MG63 (cell line): ENCODE measurements at regions not wholly inside any gene's neighbourhood (a gene's known extent, or its start where the extent isn't known, plus 50 kb on each side); places are given as distances from the start of the nearest gene placed in this dataset.
"Not testable (repeated sequence)": the region's sequence is repeated elsewhere in the genome, so short reads cannot be mapped to it uniquely, and the experiment has no call there.

ENCODE experiments used
- DNase-seq: peaks from one replicate; pipeline ENCODE4 v3.0.0-alpha.2; 2020
- H3K27me3 ChIP-seq: fragments of 250-450 bp; sonication (Bioruptor Pico); 2 replicates; pipeline ENCODE4 v1.5.1; 2020; ENCODE audit warnings: mild to moderate bottlenecking, moderate library complexity
- H3K36me3 ChIP-seq: fragments of 250-450 bp; sonication (Bioruptor Pico); 2 replicates; pipeline ENCODE4 v1.5.1; 2020; ENCODE audit warnings: mild to moderate bottlenecking, moderate library complexity
- H3K4me3 ChIP-seq: fragments of 250-450 bp; sonication (Bioruptor Pico); 2 replicates; pipeline ENCODE4 v1.5.1; 2020; ENCODE audit warnings: mild to moderate bottlenecking, moderate library complexity
- H3K9me3 ChIP-seq: fragments of 250-450 bp; sonication (Bioruptor Pico); 2 replicates; pipeline ENCODE4 v1.5.1; 2020; ENCODE audit warnings: mild to moderate bottlenecking, moderate library complexity

- no peaks in the 10 kb centered on the region for H3K9me3 ChIP-seq
- no peaks in the 10 kb centered on the region for H3K27me3 ChIP-seq
- no peak overlapping the region for H3K4me3 ChIP-seq
- no peak for DNase-seq
- no peaks in the 10 kb centered on the region for H3K36me3 ChIP-seq
Measured at GRCh38 chr3:191628571-191628970, 167.6 kb downstream of the PYDC2 start.

DNA sequence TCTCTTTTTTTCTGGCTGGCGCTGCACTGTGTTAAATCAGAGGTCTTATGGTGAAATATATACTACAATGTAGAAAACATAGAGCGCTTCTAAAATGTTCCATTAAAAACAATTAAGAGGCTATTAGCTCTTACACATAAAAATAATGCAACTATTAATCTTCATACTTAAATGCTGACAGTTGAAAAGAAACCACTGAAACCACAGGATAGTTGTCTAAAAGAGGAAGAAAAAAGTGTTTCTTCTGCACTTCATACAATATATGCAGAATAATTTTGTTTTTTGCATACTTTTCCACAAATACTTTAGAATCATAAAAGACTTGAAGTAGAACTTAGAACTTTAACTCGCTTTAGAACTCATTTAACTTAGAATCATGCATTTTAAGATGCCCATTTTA, 170.5 kb downstream of the PYDC2 start:
- Histone ChIP-seq H3K27me3 (no peaks in the 10 kb centered on the region), H3K4me3 (no peak overlapping the region), H3K9me3 (no peaks in the 10 kb centered on the region), H3K36me3 (no peaks in the 10 kb centered on the region)
- DNase-seq = no peak

DNA sequence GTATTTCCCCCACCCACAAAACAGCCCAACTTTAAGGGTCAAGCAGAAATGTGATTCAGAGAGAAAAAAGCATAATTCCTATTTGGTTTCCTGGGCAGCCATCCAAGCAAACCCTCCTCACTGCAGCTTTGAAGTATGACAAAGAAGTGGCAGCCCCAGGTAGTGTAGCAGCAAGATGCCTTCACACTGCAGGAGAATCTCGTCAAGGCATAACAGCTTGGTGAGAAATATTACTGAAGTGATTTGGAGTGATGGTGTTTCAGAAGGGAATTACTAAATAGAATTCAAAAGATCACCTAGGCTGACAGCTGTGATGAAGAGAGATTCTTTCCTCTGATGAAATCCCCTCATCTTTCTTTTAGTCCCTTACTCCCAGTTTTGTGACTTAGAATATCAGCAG, 173.9 kb downstream of the PYDC2 start:
- no peaks in the 10 kb centered on the region for H3K27me3 ChIP-seq
- H3K9me3 ChIP-seq = no peaks in the 10 kb centered on the region
- no peak for DNase-seq
- H3K4me3 ChIP-seq = no peak overlapping the region
- H3K36me3 ChIP-seq = no peaks in the 10 kb centered on the region

DNA sequence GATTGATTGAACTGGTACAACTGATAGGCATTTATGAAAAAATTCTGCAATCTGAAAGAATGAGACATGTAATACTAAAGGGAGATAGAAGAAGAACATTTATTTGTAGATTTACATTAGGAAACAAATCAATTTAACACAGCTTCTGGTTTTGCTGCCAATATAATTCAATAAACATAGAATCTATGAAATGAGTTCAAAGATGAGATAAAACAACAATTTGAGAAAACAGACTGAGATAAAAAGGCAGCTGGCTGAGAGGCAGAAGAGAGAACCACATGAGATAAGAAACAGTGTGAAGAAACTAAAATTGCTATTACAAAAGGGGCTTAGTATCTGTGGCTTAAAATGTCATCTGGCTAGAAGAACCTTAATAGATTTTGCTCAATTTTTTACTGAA, 176.6 kb downstream of the PYDC2 start:
- Histone ChIP-seq H3K4me3 (no peak overlapping the region), H3K27me3 (no peaks in the 10 kb centered on the region)
- no peak for DNase-seq

DNA sequence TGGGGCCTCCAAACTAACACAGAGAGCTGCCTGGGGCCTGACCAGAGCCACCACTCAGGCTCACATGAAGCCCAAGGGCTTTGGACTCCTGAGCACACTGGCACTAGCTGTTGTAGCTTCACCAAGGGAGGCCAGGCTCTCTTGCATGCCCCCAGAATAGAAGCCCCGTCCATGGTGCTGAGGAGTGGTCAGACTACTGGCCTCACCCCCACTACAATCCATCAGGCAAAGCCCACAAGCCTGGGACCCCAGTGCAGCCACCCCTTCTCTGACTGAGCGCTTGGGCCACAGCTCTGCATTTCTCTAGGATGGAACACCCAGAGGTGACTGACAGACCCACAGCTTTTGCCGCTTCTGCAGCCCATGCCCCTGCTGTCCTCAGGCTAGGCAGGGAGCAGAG, 180.8 kb downstream of the PYDC2 start:
- H3K4me3 ChIP-seq = no peak overlapping the region
- H3K36me3 ChIP-seq = no peaks in the 10 kb centered on the region
- no peaks in the 10 kb centered on the region for H3K27me3 ChIP-seq
- no peak for DNase-seq
- H3K9me3 ChIP-seq = no peaks in the 10 kb centered on the region

More for the DNA sequence above, 176.6 kb downstream of the PYDC2 start:
- H3K36me3 ChIP-seq = no peaks in the 10 kb centered on the region
- no peaks in the 10 kb centered on the region for H3K9me3 ChIP-seq

- H3K9me3 ChIP-seq = no peaks in the 10 kb centered on the region
- no peak overlapping the region for H3K4me3 ChIP-seq
- no peaks in the 10 kb centered on the region for H3K27me3 ChIP-seq
- no peak for DNase-seq
- no peaks in the 10 kb centered on the region for H3K36me3 ChIP-seq
Measured at GRCh38 chr3:191644291-191644690, 183.3 kb downstream of the PYDC2 start.

GRCh38 chr3:191646242-191646641, 185.3 kb downstream of the PYDC2 start:
- Histone ChIP-seq H3K36me3 (no peaks in the 10 kb centered on the region), H3K27me3 (no peaks in the 10 kb centered on the region), H3K9me3 (no peaks in the 10 kb centered on the region; the same call in 1 of the 2 replicates), H3K4me3 (no peak overlapping the region)
- no peak for DNase-seq

- Histone ChIP-seq H3K36me3 (no peaks in the 10 kb centered on the region), H3K9me3 (no peaks in the 10 kb centered on the region; the same call in 1 of the 2 replicates)
Measured at GRCh38 chr3:191648787-191649186, 187.8 kb downstream of the PYDC2 start.

GRCh38 chr3:191649626-191650025, 188.7 kb downstream of the PYDC2 start:
- Histone ChIP-seq H3K9me3 (no peaks in the 10 kb centered on the region; the same call in 1 of the 2 replicates), H3K27me3 (no peaks in the 10 kb centered on the region)
- no peak for DNase-seq

More at GRCh38 chr3:191648787-191649186, 187.8 kb downstream of the PYDC2 start:
- Histone ChIP-seq H3K27me3 (no peaks in the 10 kb centered on the region), H3K4me3 (no peak overlapping the region)
- DNase-seq = peak; percentile 11

DNA sequence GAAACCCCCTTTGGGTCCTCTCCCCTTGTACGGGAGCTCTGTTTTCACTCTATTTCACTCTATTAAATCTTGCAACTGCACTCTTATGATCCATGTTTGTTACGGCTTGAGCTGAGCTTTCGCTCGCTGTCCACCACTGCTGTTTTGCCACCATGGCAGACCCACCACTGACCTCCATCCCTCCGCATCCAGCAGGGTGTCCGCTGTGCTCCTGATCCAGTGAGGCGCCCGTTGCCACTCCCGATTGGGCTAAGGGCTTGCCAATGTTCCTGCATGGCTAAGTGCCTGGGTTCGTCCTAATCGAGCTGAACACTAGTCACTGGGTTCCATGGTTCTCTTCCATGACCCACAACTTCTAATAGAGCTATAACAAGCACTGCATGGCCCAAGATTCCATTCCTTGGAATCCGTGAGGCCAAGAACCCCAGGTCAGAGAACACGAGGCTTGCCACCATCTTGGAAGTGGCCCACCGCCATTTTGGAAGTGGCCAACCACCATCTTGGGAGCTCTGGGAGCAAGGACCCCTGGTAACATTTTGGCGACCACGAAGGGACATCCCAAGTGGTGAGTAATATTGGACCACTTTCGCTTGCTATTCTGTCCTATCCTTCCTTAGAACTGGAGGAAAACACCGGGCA, 197.9 kb downstream of the PYDC2 start:
- not testable (repeated sequence) for H3K9me3 ChIP-seq, H3K36me3 ChIP-seq, DNase-seq, H3K4me3 ChIP-seq, H3K27me3 ChIP-seq

More at GRCh38 chr3:191649626-191650025, 188.7 kb downstream of the PYDC2 start:
- Histone ChIP-seq H3K4me3 (no peak overlapping the region), H3K36me3 (no peaks in the 10 kb centered on the region)

DNA sequence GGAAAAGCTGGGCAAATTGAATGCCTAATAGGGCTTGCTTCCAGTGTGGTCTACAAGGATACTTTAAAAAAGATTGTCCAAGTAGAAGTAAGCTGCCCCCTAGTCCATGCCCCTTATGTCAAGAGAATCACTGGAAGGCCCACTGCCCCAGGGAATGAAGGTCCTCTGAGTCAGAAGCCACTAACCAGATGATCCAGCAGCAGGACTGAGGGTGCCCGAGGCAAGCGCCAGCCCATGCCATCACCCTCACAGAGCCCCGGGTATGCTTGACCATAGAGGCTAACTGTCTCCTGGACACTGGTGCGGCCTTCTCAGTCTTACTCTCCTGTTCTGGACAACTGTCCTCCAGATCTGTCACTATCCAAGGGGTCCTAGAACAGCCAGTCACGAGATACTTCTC, 201.2 kb downstream of the PYDC2 start:
- DNase-seq, H3K36me3 ChIP-seq, H3K9me3 ChIP-seq, H3K27me3 ChIP-seq, H3K4me3 ChIP-seq: not testable (repeated sequence)

DNA sequence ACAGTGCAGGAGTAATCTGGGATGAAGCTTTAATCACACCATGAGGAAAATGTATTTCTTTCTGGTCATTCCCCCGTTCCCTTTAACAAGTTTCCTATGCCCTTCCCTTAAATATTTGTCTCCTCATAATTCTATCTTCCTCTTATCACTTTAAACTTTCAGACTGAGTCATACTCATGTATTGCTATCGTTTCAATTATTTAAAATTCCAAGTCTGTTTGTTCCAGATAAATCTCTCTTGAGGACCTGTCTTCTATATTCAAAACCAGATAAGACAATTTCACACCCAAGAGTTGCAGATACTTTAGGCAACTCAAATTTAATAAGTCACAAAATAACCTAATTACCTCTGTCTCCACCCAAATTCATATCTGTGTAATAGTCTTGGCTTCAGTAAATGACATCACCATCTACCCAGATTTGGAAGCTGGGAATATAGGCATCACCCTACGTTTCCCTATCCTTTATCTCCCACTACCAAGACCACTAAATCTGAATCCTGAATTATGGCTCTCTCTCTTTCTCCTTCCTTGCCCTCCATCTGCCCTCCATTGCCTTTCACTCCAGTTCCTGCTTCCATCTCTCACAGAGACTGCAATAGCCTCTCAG, 220.1 kb downstream of the PYDC2 start:
- Histone ChIP-seq H3K4me3 (no peak overlapping the region), H3K36me3 (no peaks in the 10 kb centered on the region), H3K27me3 (no peaks in the 10 kb centered on the region), H3K9me3 (no peaks in the 10 kb centered on the region)
- no peak for DNase-seq

- no peak for DNase-seq
- Histone ChIP-seq H3K9me3 (no peaks in the 10 kb centered on the region), H3K4me3 (no peak overlapping the region), H3K36me3 (no peaks in the 10 kb centered on the region), H3K27me3 (no peaks in the 10 kb centered on the region)
Measured at GRCh38 chr3:191682961-191683360, 222.0 kb downstream of the PYDC2 start.

DNA sequence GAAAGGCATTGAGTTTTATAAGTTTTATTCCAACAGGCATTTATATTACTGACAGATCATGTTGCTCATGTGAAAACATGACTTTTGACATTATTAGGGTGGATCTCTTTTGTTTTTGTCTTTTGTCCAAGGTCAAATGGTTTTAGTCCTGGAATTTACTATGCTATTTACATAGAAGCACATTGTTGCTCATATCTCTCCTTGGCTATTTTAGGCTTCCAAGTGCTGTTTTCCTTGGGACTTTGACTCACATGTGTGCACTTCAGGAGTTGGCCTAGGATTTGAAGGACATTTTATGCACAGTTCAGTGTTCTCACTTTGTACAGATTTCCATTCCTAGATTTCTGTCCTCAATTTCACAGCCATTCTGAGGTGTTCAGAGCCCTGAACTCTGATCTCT, 225.7 kb downstream of the PYDC2 start:
- Histone ChIP-seq H3K36me3 (no peaks in the 10 kb centered on the region), H3K9me3 (no peaks in the 10 kb centered on the region), H3K4me3 (no peak overlapping the region), H3K27me3 (no peaks in the 10 kb centered on the region)
- no peak for DNase-seq

GRCh38 chr3:191688756-191689433, 227.9 kb downstream of the PYDC2 start:
- DNase-seq = no peak
- no peak overlapping the region for H3K4me3 ChIP-seq
- H3K36me3 ChIP-seq = no peaks in the 10 kb centered on the region
- no peaks in the 10 kb centered on the region for H3K9me3 ChIP-seq
- H3K27me3 ChIP-seq = no peaks in the 10 kb centered on the region

GRCh38 chr3:191691184-191691583, 230.2 kb downstream of the PYDC2 start:
- H3K4me3 ChIP-seq, DNase-seq, H3K9me3 ChIP-seq, H3K36me3 ChIP-seq, H3K27me3 ChIP-seq: not testable (repeated sequence)

GRCh38 chr3:191695131-191695814, 234.3 kb downstream of the PYDC2 start:
- Histone ChIP-seq H3K4me3 (no peak overlapping the region), H3K27me3 (no peaks in the 10 kb centered on the region), H3K36me3 (no peaks in the 10 kb centered on the region), H3K9me3 (no peaks in the 10 kb centered on the region; the same call in 1 of the 2 replicates)
- no peak for DNase-seq
